HUES64 (cell line): ENCODE measurements at regions not wholly inside any gene's neighbourhood (a gene's known extent, or its start where the extent isn't known, plus 50 kb on each side); places are given as distances from the start of the nearest gene placed in this dataset.

Experiments used
- H3K27ac ChIP-seq: 2 replicates; pipeline ENCODE4 v1.7.0; 2013; ENCODE audit warnings: low read depth, low read length, inconsistent platforms
- H3K27me3 ChIP-seq: 2 replicates; pipeline ENCODE4 v1.6.1; 2013; ENCODE audit warnings: mild to moderate bottlenecking, low read length; ENCODE audit not compliant: insufficient read depth
- H3K36me3 ChIP-seq: 2 replicates; pipeline ENCODE4 v1.6.1; 2013; ENCODE audit warnings: mild to moderate bottlenecking, low read length; ENCODE audit not compliant: insufficient read depth
- H3K4me1 ChIP-seq: 2 replicates; pipeline ENCODE4 v1.6.1; 2013; ENCODE audit warnings: mild to moderate bottlenecking, low read length, moderate library complexity; ENCODE audit not compliant: insufficient read depth
- H3K4me3 ChIP-seq: 2 replicates; pipeline ENCODE4 v1.5.1; 2013; ENCODE audit warnings: mild to moderate bottlenecking, low read length, moderate library complexity
- H3K9ac ChIP-seq: 2 replicates; pipeline ENCODE4 v1.6.1; 2013; ENCODE audit warnings: mild to moderate bottlenecking, low read depth, low read length
- H3K9me3 ChIP-seq: 2 replicates; pipeline ENCODE4 v1.6.1; 2013; ENCODE audit warnings: low read depth, low read length; ENCODE audit not compliant: insufficient read depth
- WGBS: fragments of 150-250, 120-280 bp; methylation state at CpG from one replicate; pipeline ENCODE4 v1.1.7; 2013; ENCODE audit warnings: missing lambda C conversion rate; 5-methylcytosine and 5-hydroxymethylcytosine counted together

DNA sequence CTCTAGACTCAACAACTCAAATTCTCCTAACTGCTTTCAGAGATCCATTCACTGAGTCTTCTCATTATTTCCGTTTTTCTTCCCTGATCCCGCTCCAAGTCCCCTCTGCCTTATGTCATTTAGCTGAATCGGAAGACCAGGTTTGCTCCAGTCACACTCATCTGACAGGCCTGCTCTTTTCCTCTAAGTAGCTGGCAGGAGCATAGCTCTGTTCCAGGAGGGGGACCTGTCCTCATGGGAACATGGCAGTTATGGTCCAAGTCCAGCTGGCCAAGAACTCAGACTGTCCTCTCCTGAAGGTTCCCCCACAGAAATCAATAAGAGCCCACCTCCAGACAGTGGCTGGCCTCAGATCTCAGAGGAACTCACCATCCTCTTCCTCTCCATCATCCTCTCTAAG, 130.9 kb upstream of the SERP2 start:
- H3K9ac ChIP-seq, result no peak overlapping the region
- no peaks in the 10 kb centered on the region for H3K27me3 ChIP-seq
- WGBS, result 94% methylated on average over 3 of the region's 3 CpGs
- H3K4me3 ChIP-seq, result no peak overlapping the region
- H3K36me3 ChIP-seq, result no peaks in the 10 kb centered on the region
- H3K9me3 ChIP-seq, result no peaks in the 10 kb centered on the region
- no peaks in the 10 kb centered on the region; the same call in 1 of the 2 replicates for H3K4me1 ChIP-seq
- H3K27ac ChIP-seq, result no peak overlapping the region

DNA sequence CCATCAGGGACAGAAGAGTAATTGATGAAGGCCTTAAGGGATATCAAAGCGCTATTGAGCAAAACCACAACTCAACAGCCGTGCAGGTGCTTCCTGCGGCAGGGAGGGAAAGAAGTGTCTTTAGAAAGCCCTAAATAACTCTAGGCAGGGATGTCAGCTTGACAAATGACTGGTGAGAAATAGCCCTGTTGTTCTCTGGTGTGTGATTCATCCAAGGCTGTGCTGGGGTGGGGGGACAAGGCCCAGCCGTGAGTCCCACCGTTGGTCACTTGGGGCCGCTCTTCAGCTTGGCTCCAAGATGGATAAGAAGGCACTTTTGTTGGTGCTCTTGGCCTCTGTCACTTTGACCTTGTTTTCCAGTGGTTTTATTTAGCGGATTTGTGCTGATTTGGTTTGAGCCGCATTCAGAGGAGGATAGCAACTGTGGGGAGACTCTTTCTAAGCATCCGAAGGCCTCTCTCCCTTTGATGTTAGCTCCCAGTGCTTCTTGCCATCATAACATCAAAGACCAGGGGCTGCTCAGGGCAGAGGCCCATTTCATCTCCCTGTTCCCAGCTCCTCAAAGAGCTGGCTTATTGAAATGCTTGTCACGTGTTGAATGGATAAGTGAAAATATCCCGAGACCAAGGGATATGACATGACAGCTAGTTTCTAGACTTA, 130.3 kb upstream of the SERP2 start:
- Histone ChIP-seq H3K9me3 (no peaks in the 10 kb centered on the region), H3K4me3 (no peak overlapping the region), H3K4me1 (no peaks in the 10 kb centered on the region; the same call in 1 of the 2 replicates), H3K9ac (no peak overlapping the region), H3K27me3 (no peaks in the 10 kb centered on the region), H3K27ac (no peak overlapping the region), H3K36me3 (no peaks in the 10 kb centered on the region)
- WGBS, result 62% methylated on average over 11 of the region's 11 CpGs

DNA sequence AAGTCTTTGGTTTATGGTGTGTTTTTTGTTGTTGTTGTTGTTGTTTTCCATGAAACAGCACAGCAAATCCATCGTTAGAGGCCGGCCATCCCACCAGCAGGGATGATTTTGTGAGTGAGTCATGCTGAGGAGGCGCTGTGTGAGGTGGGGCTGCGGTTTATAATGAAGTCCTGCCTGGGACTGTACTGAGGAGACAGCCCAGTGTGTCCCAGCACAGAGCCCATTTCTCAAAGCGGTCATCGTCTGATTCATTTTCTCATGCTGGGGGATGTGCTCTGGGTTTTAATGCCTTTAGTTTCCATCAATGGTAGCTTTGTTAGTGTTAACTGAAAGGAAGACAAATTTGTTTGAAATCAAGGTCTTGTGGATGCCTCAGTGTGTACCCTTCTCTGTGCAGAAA, 129.3 kb upstream of the SERP2 start:
- Histone ChIP-seq H3K27me3 (no peaks in the 10 kb centered on the region), H3K27ac (no peak overlapping the region), H3K36me3 (no peaks in the 10 kb centered on the region), H3K4me1 (no peaks in the 10 kb centered on the region; the same call in 1 of the 2 replicates), H3K4me3 (no peak overlapping the region), H3K9ac (no peak overlapping the region), H3K9me3 (no peaks in the 10 kb centered on the region)
- 74% methylated on average over 6 of the region's 6 CpGs for WGBS

DNA sequence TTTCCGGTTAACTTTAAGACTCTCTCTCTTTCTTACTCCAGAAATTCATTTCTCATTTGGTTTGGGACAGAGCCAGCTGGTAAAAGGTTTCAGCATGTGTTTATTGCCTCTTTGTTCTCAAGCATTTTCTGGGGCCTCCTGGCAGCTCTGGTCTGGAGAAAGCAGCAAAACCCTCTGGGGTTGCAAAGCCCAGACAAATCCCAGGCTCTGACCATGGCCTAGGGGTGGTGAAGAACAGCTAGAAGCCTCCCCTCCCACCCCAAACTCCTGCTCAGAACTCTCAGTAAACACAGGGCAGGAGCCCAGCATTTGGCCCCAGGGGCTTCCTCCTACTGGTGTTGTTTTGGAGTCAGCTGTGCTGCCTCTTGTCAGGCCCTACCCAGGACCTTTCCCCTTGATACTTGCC, 124.2 kb upstream of the SERP2 start:
- H3K4me1 ChIP-seq, result no peaks in the 10 kb centered on the region
- H3K36me3 ChIP-seq, result no peaks in the 10 kb centered on the region
- H3K9ac ChIP-seq, result no peak overlapping the region
- H3K27me3 ChIP-seq, result no peaks in the 10 kb centered on the region
- no peak overlapping the region for H3K27ac ChIP-seq
- H3K4me3 ChIP-seq, result no peak overlapping the region
- no peaks in the 10 kb centered on the region for H3K9me3 ChIP-seq
- 100% methylated on average over 1 of the region's 1 CpG for WGBS

DNA sequence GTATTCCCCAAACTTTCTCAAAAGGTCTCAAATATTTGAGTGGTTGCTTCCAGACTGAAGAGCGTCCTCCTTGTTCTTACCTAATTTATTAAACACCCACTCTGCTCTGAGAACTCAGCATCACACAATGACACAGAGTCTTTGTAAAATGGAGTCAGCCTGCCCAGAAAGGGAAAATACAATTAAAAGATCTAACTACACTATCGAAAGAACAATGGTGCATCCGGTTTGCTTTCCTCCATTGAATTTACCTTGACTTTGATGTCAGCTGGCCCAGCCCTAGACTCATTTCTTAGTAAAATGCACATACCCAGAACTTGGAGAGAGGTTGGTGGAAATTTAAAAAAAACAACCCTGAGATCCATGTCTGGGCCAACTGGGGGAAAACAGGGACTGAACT, 120.7 kb upstream of the SERP2 start:
- H3K36me3 ChIP-seq, result no peaks in the 10 kb centered on the region
- WGBS, result 94% methylated on average over 3 of the region's 3 CpGs
- H3K27ac ChIP-seq, result no peak overlapping the region
- H3K4me1 ChIP-seq, result peaks cover 10% of the 10 kb centered on the region
- no peak overlapping the region for H3K9ac ChIP-seq
- no peaks in the 10 kb centered on the region for H3K27me3 ChIP-seq
- no peaks in the 10 kb centered on the region for H3K9me3 ChIP-seq
- no peak overlapping the region for H3K4me3 ChIP-seq

DNA sequence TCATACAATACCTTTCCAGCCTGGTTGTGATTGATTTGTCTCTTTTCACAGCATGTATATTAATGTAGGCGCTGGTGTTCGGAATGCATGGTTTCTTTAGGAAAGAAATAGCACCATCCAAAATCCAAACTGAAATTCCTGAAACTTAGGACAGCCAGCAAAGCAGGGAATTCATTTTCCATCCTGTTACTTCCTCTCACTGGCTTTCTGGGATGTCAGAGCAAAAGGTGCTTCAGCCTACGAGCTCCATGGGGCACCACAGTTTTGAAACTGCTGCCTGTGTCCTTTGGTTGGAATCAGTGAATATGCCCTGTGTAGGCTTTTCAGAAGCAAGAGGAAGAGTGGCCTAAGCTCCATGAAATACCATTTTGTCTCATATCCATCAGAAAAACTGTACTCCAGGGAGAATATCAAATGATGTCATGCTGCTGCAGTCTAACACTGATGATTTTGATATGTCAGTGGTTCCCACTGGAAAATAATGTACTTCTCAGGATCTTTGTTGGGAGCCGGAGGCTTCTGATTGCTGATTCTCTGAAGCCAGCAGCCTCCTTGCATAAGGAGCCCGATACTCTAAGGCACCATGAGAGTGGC, 117.8 kb upstream of the SERP2 start:
- H3K4me1 ChIP-seq, result peaks cover 10% of the 10 kb centered on the region
- H3K36me3 ChIP-seq, result no peaks in the 10 kb centered on the region
- H3K9ac ChIP-seq, result no peak overlapping the region
- no peaks in the 10 kb centered on the region for H3K9me3 ChIP-seq
- H3K27me3 ChIP-seq, result no peaks in the 10 kb centered on the region
- 80% methylated on average over 5 of the region's 5 CpGs for WGBS
- H3K27ac ChIP-seq, result no peak overlapping the region
- H3K4me3 ChIP-seq, result no peak overlapping the region

DNA sequence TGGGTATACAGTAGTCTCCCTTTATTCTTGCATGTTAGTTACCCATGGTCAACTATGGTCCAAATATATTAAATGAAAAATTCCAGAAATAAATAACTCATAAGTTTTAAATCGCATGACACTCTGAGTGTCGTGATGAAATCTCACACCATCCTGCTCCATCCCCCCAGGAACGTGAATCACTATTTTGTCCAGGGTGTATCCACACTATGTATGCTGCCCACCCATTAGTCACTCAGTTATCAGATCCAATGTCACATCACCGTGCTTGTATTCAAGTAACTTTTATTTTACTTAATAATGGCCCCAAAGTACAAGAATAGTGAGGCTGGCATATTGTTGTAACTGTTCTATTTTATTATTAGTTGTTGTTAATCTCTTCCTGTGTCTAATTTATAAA, 115.8 kb upstream of the SERP2 start:
- no peaks in the 10 kb centered on the region for H3K27me3 ChIP-seq
- peaks cover 10% of the 10 kb centered on the region for H3K4me1 ChIP-seq
- H3K9ac ChIP-seq, result no peak overlapping the region
- no peak overlapping the region for H3K4me3 ChIP-seq
- 93% methylated on average over 4 of the region's 4 CpGs for WGBS
- H3K27ac ChIP-seq, result no peak overlapping the region
- no peaks in the 10 kb centered on the region for H3K9me3 ChIP-seq
- H3K36me3 ChIP-seq, result no peaks in the 10 kb centered on the region

DNA sequence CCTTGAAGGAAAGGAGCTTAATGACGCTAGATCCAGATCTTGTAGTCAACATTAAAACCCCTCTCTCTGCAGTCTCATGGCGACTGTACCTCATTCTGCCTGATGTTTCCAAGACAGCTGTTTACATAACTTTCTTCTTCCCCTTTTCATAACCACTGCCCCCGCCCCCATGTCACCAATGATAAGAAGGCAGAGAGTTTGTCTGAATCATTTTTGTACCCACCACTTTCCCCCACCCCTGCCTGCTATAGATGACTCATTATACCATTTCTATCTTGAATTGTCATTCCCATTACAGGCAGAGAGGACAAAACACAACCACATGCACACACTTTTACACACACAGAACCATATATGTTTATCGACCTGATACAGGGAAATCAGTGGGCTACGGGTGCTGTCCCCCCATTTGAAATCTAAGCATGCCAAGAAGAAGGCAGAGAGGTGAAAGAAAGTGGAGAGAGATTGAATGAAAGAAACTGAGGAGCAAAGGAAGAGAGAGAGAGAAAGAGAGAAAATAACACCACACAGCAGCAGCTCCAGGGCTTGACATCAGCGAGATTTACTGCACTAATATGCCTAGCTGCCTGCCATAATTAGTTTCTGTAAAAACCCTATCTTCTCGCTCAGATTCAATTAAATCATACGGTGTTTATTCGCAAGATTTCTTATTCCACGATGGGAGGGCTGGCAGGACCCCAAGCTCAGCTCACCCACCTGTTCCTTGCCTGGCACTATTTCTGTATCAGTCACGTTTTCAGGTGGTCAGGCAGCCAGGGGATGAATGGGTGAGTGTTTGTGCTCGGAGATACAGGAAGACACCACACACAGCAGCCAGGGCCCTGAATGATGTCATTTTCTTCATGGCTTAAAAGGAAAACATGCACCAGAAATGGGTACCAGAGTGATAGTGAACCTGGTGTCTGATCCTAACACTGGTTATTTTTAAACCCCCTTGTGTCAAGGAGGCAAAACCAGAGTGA, 114.3 kb upstream of the SERP2 start:
- 83% methylated on average over 12 of the region's 12 CpGs for WGBS
- H3K27ac ChIP-seq, result no peak overlapping the region
- no peaks in the 10 kb centered on the region for H3K36me3 ChIP-seq
- H3K4me3 ChIP-seq, result no peak overlapping the region
- no peaks in the 10 kb centered on the region for H3K9me3 ChIP-seq
- peaks cover 10% of the 10 kb centered on the region for H3K4me1 ChIP-seq
- no peak overlapping the region for H3K9ac ChIP-seq
- H3K27me3 ChIP-seq, result no peaks in the 10 kb centered on the region

DNA sequence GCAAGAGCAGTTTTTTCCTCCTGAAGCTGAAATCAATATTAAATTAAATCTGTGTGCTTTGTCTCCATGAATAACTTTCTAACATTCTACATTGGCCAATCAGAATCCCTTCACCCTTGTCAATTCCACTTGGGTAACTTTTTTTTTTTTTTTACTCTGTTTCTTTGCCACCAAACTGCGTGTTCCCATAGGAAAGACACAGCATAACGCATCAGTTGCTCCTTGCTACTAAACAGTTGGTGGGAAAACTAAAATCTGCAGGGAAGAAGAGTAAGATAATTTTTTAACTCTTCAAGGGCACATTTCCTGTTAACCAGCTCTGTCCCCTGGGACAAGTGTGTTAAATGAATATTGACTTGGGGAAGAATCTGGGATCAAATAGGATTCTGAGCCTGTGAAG, 113.3 kb upstream of the SERP2 start:
- Histone ChIP-seq H3K9me3 (no peaks in the 10 kb centered on the region), H3K27me3 (no peaks in the 10 kb centered on the region), H3K36me3 (no peaks in the 10 kb centered on the region), H3K27ac (no peak overlapping the region), H3K4me3 (no peak overlapping the region), H3K4me1 (peaks cover 7% of the 10 kb centered on the region), H3K9ac (no peak overlapping the region)
- WGBS, result 100% methylated on average over 2 of the region's 2 CpGs

DNA sequence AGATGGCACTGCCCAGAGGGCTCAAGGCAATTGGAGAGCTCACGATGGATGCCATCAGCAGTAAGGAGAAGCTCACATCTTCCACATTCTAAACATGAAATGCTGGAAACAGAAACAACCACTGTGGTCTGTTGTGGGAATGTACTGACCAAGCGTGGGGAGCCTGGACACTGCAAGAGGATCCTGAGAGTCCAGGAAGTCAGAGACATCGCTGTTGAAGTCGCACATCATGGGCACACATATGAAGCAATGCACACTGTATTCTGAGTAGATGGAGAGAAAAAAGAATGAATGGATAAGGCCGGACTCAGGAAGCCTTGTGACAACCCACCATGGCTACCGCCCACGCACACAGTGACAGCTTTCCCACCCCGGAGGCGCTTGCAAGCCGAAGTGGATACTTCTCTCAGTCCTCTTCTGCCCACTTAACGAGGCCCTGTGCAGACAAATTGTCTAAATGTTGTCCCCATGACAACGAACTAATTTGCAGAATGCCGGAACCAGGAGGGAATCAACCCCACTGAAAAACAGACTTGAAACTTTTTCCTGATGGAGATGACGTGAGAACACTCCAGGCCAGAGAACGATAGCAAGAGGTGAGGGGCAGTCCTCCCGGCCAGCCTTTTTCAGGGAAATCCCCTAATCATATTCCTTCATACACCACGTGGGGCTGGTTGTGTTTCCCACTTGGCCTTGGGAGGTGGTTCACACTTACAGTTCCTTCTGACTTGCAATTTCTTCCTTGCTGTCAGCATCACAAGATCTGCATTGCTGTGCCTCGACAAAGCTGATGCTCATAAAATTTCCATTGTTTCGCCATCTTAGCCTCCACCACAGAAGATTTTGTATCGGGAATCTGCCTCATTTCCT, 109.6 kb upstream of the SERP2 start:
- Histone ChIP-seq H3K27me3 (no peaks in the 10 kb centered on the region), H3K9ac (no peak overlapping the region)
- WGBS, result 90% methylated on average over 20 of the region's 20 CpGs

More for the DNA sequence above, 109.6 kb upstream of the SERP2 start:
- Histone ChIP-seq H3K9me3 (no peaks in the 10 kb centered on the region), H3K36me3 (no peaks in the 10 kb centered on the region), H3K4me1 (no peaks in the 10 kb centered on the region), H3K4me3 (no peak overlapping the region), H3K27ac (no peak overlapping the region)
